Activated T-helper 1 cell treated with anti-CD3 and anti-CD28 coated beads, Interleukin-2, amount 50 U/mL, for 16 hours (primary cell): ENCODE measurements at regions not wholly inside any gene's neighbourhood (a gene's known extent, or its start where the extent isn't known, plus 50 kb on each side); places are given as distances from the start of the nearest gene placed in this dataset.

Source experiments
- DNase-seq, 2 donors: peaks; one replicate each; pipeline ENCODE4 v3.0.0-alpha.2; 2020; ENCODE audit warnings: low read depth in 1 of 2, low spot score in 1 of 2

DNA sequence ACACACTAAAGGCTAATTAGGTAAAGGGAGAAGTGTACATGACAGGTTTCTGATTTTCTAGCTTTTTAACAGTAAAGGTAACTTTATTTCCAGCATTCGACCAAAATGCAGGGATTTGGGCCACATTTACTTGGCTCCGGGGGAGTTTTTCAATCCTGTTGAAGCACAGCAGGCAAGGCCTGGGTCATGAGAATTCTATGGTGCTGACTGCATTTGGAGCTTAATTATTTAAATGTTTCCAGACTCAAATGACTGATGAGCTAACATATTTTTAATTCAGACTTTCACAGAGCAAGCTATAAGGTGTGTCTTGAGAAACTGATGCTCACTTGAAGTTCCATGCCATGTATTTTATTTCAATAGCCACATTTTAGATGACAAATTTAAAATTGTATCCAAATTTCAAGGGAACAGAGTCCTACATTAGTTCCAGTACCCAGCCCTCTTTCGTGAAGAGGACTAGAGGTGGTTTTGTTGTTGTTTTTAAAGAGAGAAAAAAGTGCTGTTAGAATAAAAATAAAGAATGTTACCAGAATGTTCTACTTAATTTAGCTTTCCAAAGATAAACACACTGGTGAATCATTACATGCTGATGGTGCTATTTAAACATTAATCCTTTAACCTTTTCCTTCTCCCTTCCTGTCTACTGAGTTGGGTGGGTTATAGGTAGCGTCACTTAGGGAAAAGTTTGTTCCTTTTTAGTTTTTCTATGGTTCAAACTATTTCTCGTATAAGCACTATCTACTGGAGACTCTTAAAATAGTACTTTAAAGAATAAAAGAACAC is 82.3 kb upstream of the PHACTR2 start:
- no peak for DNase-seq

GRCh38 chr6:143594647-143595046 is 83.1 kb upstream of the PHACTR2 start:
- DNase-seq = no peak

DNA sequence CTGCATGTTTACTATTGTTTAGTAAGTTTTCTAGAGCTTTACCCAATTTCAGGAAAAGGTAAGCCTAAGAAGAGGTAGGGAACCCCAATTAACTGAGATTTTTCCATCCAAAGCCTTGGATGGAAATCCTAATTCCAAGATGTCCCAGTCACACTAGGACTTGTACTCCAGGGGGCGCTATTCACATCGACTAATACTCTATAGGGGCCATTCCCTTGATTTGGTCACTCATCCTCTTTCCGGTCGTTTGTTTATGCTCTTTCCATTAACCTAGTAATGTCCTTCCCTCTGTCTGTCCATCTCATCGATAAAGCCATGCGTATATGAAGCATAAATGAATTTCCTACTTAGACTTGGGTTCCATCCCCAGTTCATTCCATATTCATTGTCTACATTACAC is 80.8 kb upstream of the FUCA2 start:
- DNase-seq = no peak

DNA sequence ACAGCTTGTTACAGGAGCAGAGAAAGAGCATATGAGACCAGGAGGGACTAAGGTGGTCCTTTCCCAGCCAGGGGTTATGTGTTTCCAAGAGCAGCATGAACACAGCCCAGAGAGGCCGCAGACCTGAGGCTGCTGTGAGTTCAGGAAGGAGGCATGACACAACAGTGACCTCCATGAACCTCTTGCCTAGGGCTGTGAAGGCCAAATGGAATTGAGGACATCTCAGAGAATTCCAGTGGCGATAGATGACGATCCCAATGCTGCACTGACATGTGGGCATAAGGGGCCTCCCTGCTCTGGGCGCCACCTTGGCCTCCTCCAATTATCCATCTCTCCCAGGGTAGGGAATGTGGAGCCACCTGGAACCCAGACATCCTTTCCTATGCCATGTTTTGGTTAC is 79.9 kb upstream of the FUCA2 start:
- no peak for DNase-seq

- DNase-seq = no peak
These were observed 77.6 kb upstream of the FUCA2 start for GRCh38 chr6:143589162-143589561.

DNA sequence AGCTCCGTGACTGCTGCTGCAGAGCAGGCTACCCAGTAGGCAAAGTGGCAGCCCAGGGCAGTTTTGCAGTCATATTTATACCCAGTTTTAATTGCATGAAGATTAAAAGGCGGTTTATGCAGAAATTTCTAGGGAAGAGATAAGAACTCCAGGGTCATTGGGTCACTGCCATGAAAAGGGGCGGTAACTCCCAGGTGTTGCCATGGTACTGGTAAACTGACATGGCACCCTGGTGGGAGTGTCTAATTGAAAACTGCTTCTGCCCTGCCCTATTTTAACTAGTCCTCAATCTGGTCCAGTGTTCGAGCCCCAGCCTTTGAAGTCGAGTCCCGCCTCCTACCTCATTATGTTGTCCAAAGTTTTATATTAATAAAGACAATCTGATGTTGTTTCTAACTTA is 75.0 kb upstream of the FUCA2 start:
- DNase-seq = no peak

DNA sequence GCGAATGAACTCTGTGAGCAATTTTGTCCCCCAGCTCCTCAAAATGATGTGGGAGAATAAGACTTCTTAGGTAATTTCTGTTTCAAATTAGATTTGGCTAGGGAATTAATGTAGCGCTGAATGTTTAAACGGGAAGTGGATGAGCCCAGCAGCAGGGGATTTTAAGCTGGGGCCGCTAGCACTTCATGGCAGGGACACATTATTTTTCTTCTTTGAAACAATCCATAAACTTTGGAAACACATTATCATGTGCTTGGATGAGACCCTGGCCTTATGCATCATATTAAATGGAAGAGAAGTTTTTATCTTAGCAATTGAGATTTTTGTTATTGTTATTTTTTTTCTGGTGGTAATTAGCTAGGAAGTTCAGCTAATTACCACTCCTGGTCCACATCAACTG is 74.2 kb upstream of the FUCA2 start:
- DNase-seq = no peak

DNA sequence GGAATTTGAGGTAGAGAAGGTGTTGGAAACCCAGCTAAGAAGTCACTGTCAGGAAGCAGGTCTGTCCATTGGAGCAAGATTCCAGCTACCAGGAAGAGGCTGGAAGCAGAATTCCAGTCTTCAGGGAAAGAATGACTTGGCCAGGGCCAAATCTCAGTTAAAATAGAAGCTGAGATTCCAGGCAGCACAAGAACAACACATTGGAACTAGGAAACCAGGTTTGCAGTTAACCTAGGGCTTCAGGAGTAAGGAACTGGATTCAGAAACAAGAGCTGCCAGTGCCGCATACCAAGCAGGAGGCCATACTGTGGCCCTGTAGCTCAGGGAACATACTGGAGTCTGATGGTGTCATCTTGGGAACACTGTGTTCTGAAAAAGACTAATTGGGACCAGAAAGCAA is 73.7 kb upstream of the FUCA2 start:
- DNase-seq = no peak

DNA sequence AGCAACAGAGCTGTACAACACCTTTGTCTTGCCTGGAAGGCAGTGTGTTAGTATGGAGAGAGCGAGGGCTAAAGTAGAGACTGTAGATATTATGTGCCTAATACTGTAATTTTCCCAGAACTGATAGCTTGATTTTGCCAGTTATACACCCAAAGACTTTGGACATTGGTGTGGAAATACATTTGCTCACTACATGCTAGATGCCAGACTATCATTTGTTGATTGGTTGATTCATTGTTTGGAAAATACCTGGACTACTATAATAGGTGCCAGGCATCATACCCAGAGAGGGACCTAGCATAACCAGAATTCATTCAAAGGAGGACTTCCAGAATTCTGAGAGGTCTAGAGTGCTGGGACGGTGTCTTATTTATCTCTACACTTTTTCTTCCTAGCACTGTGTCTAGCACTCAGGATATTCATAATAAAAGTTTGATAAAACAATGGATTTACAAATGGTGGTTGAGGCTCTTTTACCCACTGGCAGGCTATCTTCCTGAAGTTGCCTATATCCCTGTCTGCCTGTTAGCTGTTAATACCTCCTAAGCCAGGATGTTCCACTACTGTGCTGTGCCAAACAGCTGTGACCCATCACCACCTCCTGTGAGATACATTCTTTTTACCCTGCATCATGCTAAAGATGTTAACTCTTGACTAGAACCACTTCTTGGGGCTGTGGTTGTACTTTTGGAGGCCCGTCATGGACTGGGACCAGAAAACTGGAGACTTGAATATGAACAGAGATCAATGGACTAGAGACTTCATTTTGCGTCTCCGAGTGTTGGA is 72.2 kb upstream of the FUCA2 start:
- no peak for DNase-seq

DNA sequence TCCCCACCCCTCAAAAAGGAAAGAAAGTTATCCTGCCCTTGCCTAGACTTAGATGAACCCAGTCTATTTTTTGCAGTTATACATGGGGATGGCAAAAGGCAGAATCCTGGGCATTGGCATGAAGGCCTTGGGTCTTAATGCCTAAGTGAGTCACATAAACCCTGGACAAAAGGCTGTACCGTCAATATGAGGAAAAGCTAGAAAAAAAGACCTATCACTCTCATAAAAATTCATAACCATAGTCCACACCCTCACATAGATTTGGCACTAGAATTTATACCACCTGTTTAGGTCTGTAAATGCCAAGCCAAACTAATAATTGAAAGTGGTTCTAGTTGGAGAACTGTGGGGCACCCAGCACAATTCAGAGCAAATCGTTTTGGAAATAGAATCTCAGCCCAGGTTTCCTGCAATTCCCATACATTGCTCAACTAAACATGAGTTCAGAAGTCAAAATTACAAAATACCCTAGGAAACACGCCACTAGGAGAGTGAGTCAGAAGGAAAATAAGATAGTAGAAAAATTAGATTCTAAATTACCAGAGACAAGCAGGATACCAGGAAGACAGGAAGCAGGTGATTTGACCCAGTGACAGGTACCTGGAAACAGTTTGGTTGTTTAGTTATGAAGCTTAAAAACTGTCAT is 70.4 kb upstream of the FUCA2 start:
- DNase-seq = no peak

DNA sequence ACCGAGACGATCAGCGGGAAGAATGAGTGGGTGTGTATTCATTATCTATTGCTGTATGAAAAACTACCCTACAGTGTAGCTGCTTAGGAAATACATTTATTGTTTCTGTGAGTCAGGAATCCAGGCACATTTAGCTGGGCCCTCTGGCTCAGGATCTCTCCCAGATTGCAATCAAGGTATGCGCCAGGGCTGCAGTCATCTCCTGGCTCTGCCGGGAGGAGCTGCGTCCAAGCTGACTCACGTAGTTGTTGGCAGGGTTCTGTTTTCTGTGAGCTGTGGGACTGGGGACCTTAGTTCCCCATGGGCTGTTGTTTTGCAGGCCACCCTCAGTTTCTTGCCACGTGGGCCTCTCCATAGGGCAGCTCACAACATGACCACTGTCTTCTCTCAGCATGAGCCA is 68.2 kb upstream of the FUCA2 start:
- DNase-seq = no peak

GRCh38 chr6:143578054-143578453 is 66.5 kb upstream of the FUCA2 start:
- DNase-seq = no peak

DNA sequence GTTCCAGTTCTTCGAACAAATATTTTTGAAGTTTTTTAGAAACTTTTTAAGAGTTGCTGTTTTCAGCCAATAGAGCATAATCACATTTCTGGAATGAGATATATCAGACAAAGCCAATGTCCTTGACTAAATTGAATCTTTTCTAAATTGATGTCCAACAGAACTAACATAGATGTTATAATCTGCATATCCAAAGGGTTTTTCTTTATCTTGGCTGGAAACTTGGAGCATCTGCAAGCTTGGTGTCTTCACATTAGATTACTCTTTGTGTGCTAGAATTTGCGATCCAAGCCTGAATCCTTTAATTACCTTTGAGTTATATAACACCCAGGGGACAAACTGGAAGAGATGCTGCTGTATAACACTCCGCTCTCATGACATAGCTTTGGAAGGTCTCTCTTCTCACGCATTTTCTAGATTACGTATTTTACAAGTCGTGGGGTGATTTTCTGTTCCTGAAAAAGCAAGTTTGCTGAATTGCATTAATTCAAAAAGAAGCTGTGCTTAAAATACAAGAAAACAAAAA is 64.4 kb upstream of the FUCA2 start:
- no peak for DNase-seq

DNA sequence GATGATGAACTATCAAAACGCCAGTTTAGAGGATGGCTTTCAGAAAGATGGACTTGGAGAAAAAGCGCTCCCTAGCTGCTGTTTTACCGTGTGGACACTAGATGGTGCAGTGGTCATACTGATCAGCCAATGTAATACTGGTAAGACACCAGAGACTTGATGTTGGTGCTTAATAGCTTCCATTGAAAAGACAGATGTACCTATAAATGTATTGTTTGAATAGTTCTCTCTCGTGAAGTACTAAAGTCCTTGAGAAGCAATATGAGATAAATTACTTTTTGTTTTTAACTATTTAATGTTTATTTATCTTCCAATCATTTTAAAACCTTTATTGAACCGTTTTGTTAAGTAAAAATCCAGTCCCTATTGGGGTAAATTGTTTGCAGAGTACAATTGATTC is 63.9 kb upstream of the FUCA2 start:
- DNase-seq = peak in 1 of 2 donors; percentile 31

DNA sequence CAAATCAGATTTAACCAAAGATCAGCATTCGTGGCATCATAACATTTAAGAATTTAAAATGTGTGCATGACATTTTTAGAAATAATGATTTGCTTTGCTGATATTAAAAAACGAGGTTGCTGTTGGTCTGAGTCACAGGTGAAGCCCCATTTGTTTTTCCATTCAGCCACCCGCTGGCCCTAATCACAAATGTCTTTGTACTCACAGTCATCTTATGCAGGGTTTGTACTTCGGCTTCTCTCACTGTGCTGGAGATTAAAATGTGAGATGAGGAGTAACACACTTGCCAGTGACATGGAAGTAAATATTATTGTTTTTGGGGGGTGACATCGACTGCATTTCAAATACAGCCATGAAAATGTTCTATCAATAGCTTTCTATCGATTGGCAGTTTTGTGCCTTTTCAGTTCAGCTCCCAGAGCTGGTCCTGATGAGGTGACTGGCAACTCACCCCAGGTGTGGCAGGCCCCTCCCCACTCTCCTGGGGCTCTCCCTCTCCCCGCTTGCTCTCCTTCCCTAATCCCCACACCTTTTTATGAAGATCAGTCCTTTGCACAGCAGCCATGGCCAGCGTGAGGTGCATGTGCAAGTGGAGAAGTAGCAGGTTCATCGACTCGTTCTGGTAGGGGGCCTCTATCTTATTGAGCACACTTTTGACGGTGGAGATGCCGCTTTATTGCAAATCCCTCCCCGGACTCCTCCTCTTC is 58.8 kb upstream of the FUCA2 start:
- DNase-seq = no peak

- no peak for DNase-seq
These were observed 57.5 kb upstream of the FUCA2 start for GRCh38 chr6:143569040-143569439.

DNA sequence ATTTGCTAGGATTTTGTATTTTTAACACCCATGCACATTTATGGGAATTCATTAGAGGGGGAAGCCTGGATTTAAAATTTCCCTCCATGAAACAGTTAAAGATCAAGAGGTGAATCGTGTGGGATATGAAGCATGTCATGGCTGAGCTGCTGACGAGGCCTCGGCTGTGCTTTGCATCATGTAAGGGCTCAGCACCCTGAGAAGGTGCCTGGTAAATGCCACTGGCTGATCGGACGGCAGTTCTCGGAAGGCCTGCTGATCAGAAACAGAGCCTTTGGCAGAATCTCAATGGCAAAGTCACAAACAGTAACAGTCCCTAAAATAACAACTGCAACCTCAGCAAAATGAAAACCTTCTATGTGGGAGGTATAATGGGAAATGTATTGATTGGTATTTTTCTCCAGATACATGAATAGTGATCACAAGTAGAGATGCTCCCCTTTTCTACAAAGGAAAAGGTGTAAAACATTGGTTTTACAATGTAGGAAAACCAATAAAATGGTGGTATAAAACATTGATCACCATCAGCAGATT is 53.0 kb upstream of the FUCA2 start:
- DNase-seq = no peak

DNA sequence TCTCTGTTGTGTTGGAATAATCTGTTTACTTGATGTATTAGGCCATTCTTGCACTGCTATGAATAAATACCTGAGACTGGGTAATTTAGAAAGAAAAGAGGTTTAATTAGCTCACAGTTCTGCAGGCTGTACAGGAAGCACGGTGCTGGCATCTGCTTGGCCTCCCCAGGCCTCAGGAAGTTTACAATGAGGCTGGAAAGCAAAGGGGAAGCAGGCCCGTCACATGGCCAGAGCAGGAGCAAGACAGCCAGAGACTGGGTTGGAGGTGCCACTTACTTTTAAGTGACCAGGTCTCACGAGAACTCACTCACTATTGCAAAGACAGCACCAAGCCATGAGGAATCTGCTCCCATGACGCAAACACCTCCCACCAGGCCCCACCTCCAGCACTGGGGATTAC is 50.6 kb upstream of the FUCA2 start:
- DNase-seq = no peak
